HepG2 (cell line): ENCODE measurements at regions not wholly inside any gene's neighbourhood (a gene's known extent, or its start where the extent isn't known, plus 50 kb on each side); places are given as distances from the start of the nearest gene placed in this dataset.

Source experiments
- ATAC-seq: fragments of 200-7000 bp; cut with Tn5 transposase; 3 replicates; pipeline ENCODE4 v1.9.1; 2020; ENCODE audit warnings: mild to moderate bottlenecking, moderate library complexity
- BruUV-seq: library from RNA; stranded (reverse); fragments of 400-500 nt; replicated peaks from 2 replicates; lab custom pipeline; 2021; lab: Mats Ljungman, UMichigan
- CTCF ChIA-PET: fragments of 300-600 bp; formaldehyde crosslinking; extraction: SDS; loops from one replicate; lab custom pipeline; 2021; ENCODE audit warnings: low total read pairs, inconsistent platforms, low intra/inter-chr PET ratio; lab: Yijun Ruan, JAX
- POLR2A ChIA-PET: fragments of 350-600 bp; sonication (Branson Sonifier 250); formaldehyde crosslinking; loops from one replicate; lab custom pipeline; 2020; ENCODE audit warnings: antibody characterized with exemption, inconsistent platforms; lab: Yijun Ruan, JAX
- DNase-seq: peaks from one replicate; pipeline ENCODE4 v3.0.0-alpha.2; 2015; ENCODE audit warnings: low spot score
- FAIRE-seq: peaks from 3 replicates; lab custom pipeline; 2011; peaks lifted over from hg19 to GRCh38; lab: Jason Lieb, UNC
- H2AFZ ChIP-seq: one replicate; pipeline ENCODE4 v1.6.1; 2011; ENCODE audit warnings: low read length, inconsistent platforms
- H3K27ac ChIP-seq: fragments of 300-600 bp; 3 replicates; pipeline ENCODE4 v1.8.0; 2011; ENCODE audit warnings: mixed run types, mild to moderate bottlenecking, mixed read lengths, low read length, inconsistent platforms; ENCODE audit not compliant: insufficient read depth; ENCODE audit errors: extremely low read length
- H3K27me3 ChIP-seq, 2 experiments: fragments of 200-600 bp in 1 of 2; 2 replicates in 1 of 2; 3 replicates in 1 of 2; pipeline versions ENCODE4 v1.6.0 to v1.8.0; 2011; ENCODE audit warnings: low read length in 2 of 2, mild to moderate bottlenecking in 2 of 2, moderate library complexity in 2 of 2, inconsistent platforms in 1 of 2; ENCODE audit not compliant: insufficient read depth in 2 of 2, control insufficient read depth in 1 of 2
- H3K36me3 ChIP-seq, 2 experiments: fragments of 200-600 bp in 1 of 2; replicated peaks in 1 of 2; 2 replicates in 1 of 2; 3 replicates in 1 of 2; pipeline versions ENCODE4 v1.5.1 to v1.8.0; 2011; ENCODE audit warnings: low read length in 2 of 2, inconsistent platforms in 1 of 2; ENCODE audit not compliant: insufficient read depth in 2 of 2, control insufficient read depth in 1 of 2
- H3K4me1 ChIP-seq: 2 replicates; pipeline ENCODE4 v1.5.1; 2012; ENCODE audit warnings: low read length, inconsistent platforms; ENCODE audit not compliant: insufficient read depth
- H3K4me2 ChIP-seq: 2 replicates; pipeline ENCODE4 v1.6.0; 2011; ENCODE audit warnings: low read depth, low read length, inconsistent platforms
- H3K4me3 ChIP-seq, 3 experiments: fragments of 200-600 bp in 1 of 3; sonication (generic), shearing (Covaris generic) in 1 of 3; replicated peaks in 1 of 3; 2 replicates each; pipeline ENCODE4 v1.5.1; 2011 to 2016; ENCODE audit warnings: low read length in 3 of 3, inconsistent platforms in 2 of 3, low read depth in 2 of 3, mild to moderate bottlenecking in 2 of 3, control low read depth in 1 of 3, mixed read lengths in 1 of 3; ENCODE audit not compliant: insufficient read depth in 1 of 3
- H3K79me2 ChIP-seq: one replicate; pipeline ENCODE4 v1.6.1; 2011; ENCODE audit warnings: low read length, inconsistent platforms; ENCODE audit not compliant: insufficient read depth
- H3K9ac ChIP-seq: 2 replicates; pipeline ENCODE4 v1.6.0; 2011; ENCODE audit warnings: mild to moderate bottlenecking, low read depth, low read length, inconsistent platforms; ENCODE audit not compliant: insufficient read depth
- H3K9me3 ChIP-seq: 2 replicates; pipeline ENCODE4 v1.5.1; 2012; ENCODE audit warnings: mild to moderate bottlenecking, low read length
- H4K20me1 ChIP-seq: 2 replicates; pipeline ENCODE4 v1.6.0; 2011; ENCODE audit warnings: inconsistent platforms, mild to moderate bottlenecking, low read length, moderate library complexity; ENCODE audit not compliant: insufficient read depth
- ARID5B ChIP-seq: IDR thresholded peaks from 2 replicates; pipeline ENCODE4 v1.4.0; 2020; ENCODE audit warnings: mild to moderate bottlenecking, missing genetic modification reagents
- FOXM1 ChIP-seq: sonication (generic); formaldehyde crosslinking; IDR thresholded peaks from 2 replicates; pipeline ENCODE4 v1.5.0; 2020; ENCODE audit warnings: missing genetic modification reagents
- IKZF4 ChIP-seq: sonication (generic); formaldehyde crosslinking; IDR thresholded peaks from 2 replicates; pipeline ENCODE4 v1.5.1; 2020; ENCODE audit warnings: borderline replicate concordance, mild to moderate bottlenecking, low read depth, missing genetic modification reagents; ENCODE audit errors: not compliant biosample characterization
- SP4 ChIP-seq: sonication (generic); formaldehyde crosslinking; IDR thresholded peaks from 2 replicates; pipeline ENCODE4 v1.8.1; 2023; ENCODE audit warnings: mild to moderate bottlenecking, missing genetic modification reagents
- ZBTB2 ChIP-seq: sonication (generic); formaldehyde crosslinking; IDR thresholded peaks from 2 replicates; pipeline ENCODE4 v1.8.0; 2022; ENCODE audit warnings: low read depth, missing genetic modification reagents
- ZNF75D ChIP-seq: sonication (generic); formaldehyde crosslinking; IDR thresholded peaks from 2 replicates; pipeline ENCODE4 v1.8.1; 2023; ENCODE audit warnings: missing genetic modification reagents, mild to moderate bottlenecking, borderline replicate concordance
- WGBS: methylation state at CpG from one replicate; pipeline ENCODE4 v1.1.6; 2017; ENCODE audit warnings: low lambda C conversion rate; 5-methylcytosine and 5-hydroxymethylcytosine counted together
- in situ Hi-C: cut with HindIII; loops from 2 replicates; pipeline ENCODE4 v1.10.0; 2017; ENCODE audit warnings: low pct_unique_long_range_greater_than_20kb; ENCODE audit not compliant: extremely low pct_ligation_motif_present
- intact Hi-C: fragments of 100-400 bp; cut with micrococcal nuclease; formaldehyde crosslinking; loops from one replicate; pipeline ENCODE4 v1.10.0; 2022; ENCODE audit not compliant: unreplicated experiment

DNA sequence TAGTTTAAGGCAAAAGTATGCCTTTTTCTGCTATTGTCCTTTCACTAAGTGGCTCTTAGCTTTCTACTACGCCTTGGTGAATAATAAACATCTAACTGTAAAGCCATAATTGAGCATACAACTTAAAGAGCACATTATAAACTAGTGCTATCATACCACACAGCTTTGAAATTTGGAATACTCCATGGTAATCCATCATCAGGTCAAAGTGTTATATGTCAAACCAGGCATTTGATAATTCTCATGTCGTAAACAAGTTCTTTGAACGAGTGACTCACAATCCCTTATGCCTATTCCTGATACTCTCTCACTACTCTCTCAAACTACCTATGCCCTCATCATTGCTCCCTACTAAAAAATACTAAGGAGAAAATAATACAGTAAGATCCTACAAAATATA, 60.3 kb upstream of the FMN2 start:
- POLR2A ChIA-PET = no interaction called here

More for the DNA sequence above, 60.3 kb upstream of the FMN2 start:
- 6% methylated on average over 3 of the region's 3 CpGs for WGBS
- Histone ChIP-seq H3K79me2 (no peaks in the 10 kb centered on the region), H3K9ac (no peak overlapping the region), H3K27me3 (no peaks in the 10 kb centered on the region)
- DNase-seq = no peak
- TF ChIP-seq ZNF75D (CRISPR knock-in tag) (no peak), ARID5B (CRISPR knock-in tag) (no peak), SP4 (no peak), IKZF4 (no peak), FOXM1 (CRISPR knock-in tag) (no peak), ZBTB2 (CRISPR knock-in tag) (no peak)
- TF ChIP-seq, all 625 proteins: peak for 0
- intact Hi-C loops (no loop called here), in situ Hi-C loops (no loop called here)
- no TSS peak for BruUV-seq
- H2AFZ ChIP-seq = no peak overlapping the region
- no peak overlapping the region for H3K4me3 ChIP-seq
- H4K20me1 ChIP-seq = no peaks in the 10 kb centered on the region
- no peaks in the 10 kb centered on the region for H3K36me3 ChIP-seq
- H3K27ac ChIP-seq = no peak overlapping the region
- FAIRE-seq (no peak), ATAC-seq (no peak)
- H3K4me1 ChIP-seq = no peaks in the 10 kb centered on the region
- no peaks in the 10 kb centered on the region for H3K9me3 ChIP-seq
- no peak overlapping the region for H3K4me2 ChIP-seq
- CTCF ChIA-PET = no interaction called here
